Naive thymus-derived CD8-positive, alpha-beta T cell (primary cell): ENCODE measurements at regions not wholly inside any gene's neighbourhood (a gene's known extent, or its start where the extent isn't known, plus 50 kb on each side); places are given as distances from the start of the nearest gene placed in this dataset.

ENCODE experiments used
- ATAC-seq, 2 donors: fragments of 150-1000 bp; cut with Tn5 transposase in 1 of 2; sonication (Bioruptor Pico), chemical (Tn5 transposase) in 1 of 2; 1 replicate in 1 of 2; 2 replicates in 1 of 2; pipeline ENCODE4 v1.10.0; 2021; ENCODE audit warnings: mild to moderate bottlenecking in 2 of 2, moderate library complexity in 2 of 2
- POLR2A ChIA-PET: fragments of 350-600 bp; sonication (Branson Sonifier 250); formaldehyde crosslinking; loops from one replicate; lab custom pipeline; 2021; ENCODE audit warnings: antibody characterized with exemption; lab: Charles Lee
- DNase-seq, 10 donors: peaks; one replicate each; pipeline versions ENCODE4 v3.0.0 to v3.0.0-alpha.2; 2020 to 2022
- H3K27ac Mint-ChIP-seq, 10 donors: one replicate each; pipeline ENCODE4 v1.8.0; 2020 to 2022; ENCODE audit warnings: mild to moderate bottlenecking in 10 of 10, mixed read lengths in 10 of 10, moderate library complexity in 4 of 10, inconsistent platforms in 1 of 10
- H3K27me3 Mint-ChIP-seq, 5 donors: one replicate each; pipeline ENCODE4 v1.8.0; 2021 to 2022; ENCODE audit warnings: mixed read lengths in 5 of 5
- H3K36me3 Mint-ChIP-seq, 3 donors: one replicate each; pipeline ENCODE4 v1.8.0; 2020 to 2022; ENCODE audit warnings: mixed read lengths in 3 of 3, mild to moderate bottlenecking in 2 of 3, inconsistent platforms in 1 of 3
- H3K4me1 Mint-ChIP-seq, 4 donors: one replicate each; pipeline ENCODE4 v1.8.0; 2021 to 2022; ENCODE audit warnings: mixed read lengths in 4 of 4
- H3K4me3 Mint-ChIP-seq, 10 donors: one replicate each; pipeline ENCODE4 v1.8.0; 2020 to 2022; ENCODE audit warnings: mild to moderate bottlenecking in 10 of 10, mixed read lengths in 10 of 10, moderate library complexity in 6 of 10, inconsistent platforms in 1 of 10
- H3K9me3 Mint-ChIP-seq, 9 donors: one replicate each; pipeline ENCODE4 v1.8.0; 2020 to 2022; ENCODE audit warnings: mixed read lengths in 9 of 9, mild to moderate bottlenecking in 3 of 9, inconsistent platforms in 1 of 9, moderate library complexity in 1 of 9

- POLR2A ChIA-PET = no interaction called here
- Mint-ChIP-seq H3K4me1 (no peaks in the 10 kb centered on the region), H3K27ac (no peak overlapping the region), H3K9me3 (peaks cover 0 to 36% (median 6%) of the 10 kb centered on the region in 9 donors), H3K4me3 (no peak overlapping the region), H3K36me3 (no peaks in the 10 kb centered on the region), H3K27me3 (no peaks in the 10 kb centered on the region)
- ATAC-seq (no peak), DNase-seq (no peak)
Observed at GRCh38 chr7:8963722-8964121, 530.3 kb downstream of the NXPH1 start.

DNA sequence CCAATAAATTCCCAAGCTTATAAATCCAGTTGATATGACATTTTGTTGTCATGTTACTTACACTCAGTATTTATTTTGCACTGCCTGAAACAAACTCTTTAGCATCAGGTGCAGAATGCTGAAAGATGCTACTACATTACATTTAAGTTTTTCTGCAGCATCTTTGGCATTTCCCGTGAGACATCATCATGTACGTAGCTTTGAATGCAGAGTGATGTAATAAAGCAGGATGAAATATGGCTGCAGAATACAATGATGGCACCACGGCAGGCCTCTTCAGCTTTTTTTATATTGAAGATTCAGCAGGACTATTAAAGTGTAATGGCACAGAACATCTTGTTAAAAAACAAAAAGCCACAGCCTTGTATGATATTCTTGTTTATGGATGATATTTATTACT, 531.8 kb downstream of the NXPH1 start:
- Mint-ChIP-seq H3K4me1 (no peaks in the 10 kb centered on the region), H3K27ac (no peak overlapping the region), H3K27me3 (no peaks in the 10 kb centered on the region), H3K36me3 (no peaks in the 10 kb centered on the region), H3K9me3 (peaks cover 0 to 36% (median 8%) of the 10 kb centered on the region in 9 donors), H3K4me3 (no peak overlapping the region)
- DNase-seq (no peak), ATAC-seq (no peak)
- POLR2A ChIA-PET = no interaction called here

- Mint-ChIP-seq H3K4me3 (no peak overlapping the region), H3K9me3 (peaks cover 0 to 35% (median 7%) of the 10 kb centered on the region in 9 donors), H3K27me3 (no peaks in the 10 kb centered on the region), H3K27ac (no peak overlapping the region), H3K4me1 (no peaks in the 10 kb centered on the region), H3K36me3 (no peaks in the 10 kb centered on the region)
- POLR2A ChIA-PET = no interaction called here
- DNase-seq = no peak
- no peak for ATAC-seq
Observed at GRCh38 chr7:8973601-8974000, 540.2 kb downstream of the NXPH1 start.

DNA sequence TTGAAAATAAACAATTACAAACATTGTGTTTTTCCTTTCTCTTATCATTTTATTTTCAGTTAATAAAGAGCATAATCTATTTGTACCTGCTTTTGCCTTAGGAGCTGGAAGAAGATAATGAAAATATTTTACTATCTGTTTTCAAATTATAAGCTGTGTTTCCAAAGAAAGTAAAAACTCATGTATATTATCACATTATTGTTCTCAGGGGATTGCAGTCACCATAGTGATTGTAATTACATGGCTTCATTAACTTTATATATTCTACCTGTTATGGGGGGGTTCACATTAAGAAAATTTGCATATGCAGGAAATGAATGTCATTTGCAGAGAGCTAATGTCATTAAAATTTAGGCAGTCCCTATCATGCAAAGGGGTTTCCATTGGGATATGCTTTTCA, 542.3 kb downstream of the NXPH1 start:
- Mint-ChIP-seq H3K4me3 (no peak overlapping the region), H3K27me3 (no peaks in the 10 kb centered on the region), H3K4me1 (no peaks in the 10 kb centered on the region), H3K27ac (no peak overlapping the region), H3K36me3 (no peaks in the 10 kb centered on the region), H3K9me3 (peaks cover 0 to 35% (median 6%) of the 10 kb centered on the region in 9 donors)
- POLR2A ChIA-PET = no interaction called here
- ATAC-seq = no peak
- no peak for DNase-seq

GRCh38 chr7:8982338-8982992, 549.1 kb downstream of the NXPH1 start:
- DNase-seq (no peak), ATAC-seq (no peak)
- no peaks in the 10 kb centered on the region for H3K4me1 Mint-ChIP-seq
- H3K27ac Mint-ChIP-seq = no peak overlapping the region
- POLR2A ChIA-PET = no interaction called here
- H3K36me3 Mint-ChIP-seq = no peaks in the 10 kb centered on the region
- H3K27me3 Mint-ChIP-seq = no peaks in the 10 kb centered on the region
- no peak overlapping the region for H3K4me3 Mint-ChIP-seq
- H3K9me3 Mint-ChIP-seq = peaks cover 0 to 29% (median 9%) of the 10 kb centered on the region in 9 donors

- POLR2A ChIA-PET = no interaction called here
- ATAC-seq = no peak
- H3K4me1 Mint-ChIP-seq = no peaks in the 10 kb centered on the region
- H3K9me3 Mint-ChIP-seq = peaks cover 0 to 17% (median 6%) of the 10 kb centered on the region in 9 donors
- H3K27ac Mint-ChIP-seq = no peak overlapping the region
- H3K4me3 Mint-ChIP-seq = no peak overlapping the region
- H3K36me3 Mint-ChIP-seq = no peaks in the 10 kb centered on the region
- no peaks in the 10 kb centered on the region for H3K27me3 Mint-ChIP-seq
- DNase-seq = no peak
Observed at GRCh38 chr7:8985255-8985654, 551.8 kb downstream of the NXPH1 start.

GRCh38 chr7:8988267-8988666, 554.9 kb downstream of the NXPH1 start:
- no peaks in the 10 kb centered on the region for H3K27me3 Mint-ChIP-seq
- H3K9me3 Mint-ChIP-seq = peaks cover 0 to 9% (median 4%) of the 10 kb centered on the region in 9 donors
- ATAC-seq (no peak), DNase-seq (no peak)
- POLR2A ChIA-PET = no interaction called here
- H3K4me1 Mint-ChIP-seq = no peaks in the 10 kb centered on the region
- H3K36me3 Mint-ChIP-seq = no peaks in the 10 kb centered on the region
- no peak overlapping the region for H3K27ac Mint-ChIP-seq
- H3K4me3 Mint-ChIP-seq = no peak overlapping the region

- POLR2A ChIA-PET = no interaction called here
- Mint-ChIP-seq H3K4me1 (no peaks in the 10 kb centered on the region), H3K36me3 (no peaks in the 10 kb centered on the region), H3K9me3 (peaks cover 0 to 11% (median 3%) of the 10 kb centered on the region in 9 donors), H3K4me3 (no peak overlapping the region), H3K27ac (no peak overlapping the region), H3K27me3 (no peaks in the 10 kb centered on the region)
- ATAC-seq (no peak), DNase-seq (no peak)
Observed at GRCh38 chr7:8991159-8991558, 557.8 kb downstream of the NXPH1 start.

GRCh38 chr7:8998762-8999161, 565.4 kb downstream of the NXPH1 start:
- ATAC-seq (no peak), DNase-seq (no peak)
- Mint-ChIP-seq H3K9me3 (peaks cover 0 to 15% (median 4%) of the 10 kb centered on the region in 9 donors), H3K4me1 (no peaks in the 10 kb centered on the region), H3K27ac (no peak overlapping the region), H3K27me3 (no peaks in the 10 kb centered on the region), H3K4me3 (no peak overlapping the region), H3K36me3 (no peaks in the 10 kb centered on the region)
- POLR2A ChIA-PET = no interaction called here

DNA sequence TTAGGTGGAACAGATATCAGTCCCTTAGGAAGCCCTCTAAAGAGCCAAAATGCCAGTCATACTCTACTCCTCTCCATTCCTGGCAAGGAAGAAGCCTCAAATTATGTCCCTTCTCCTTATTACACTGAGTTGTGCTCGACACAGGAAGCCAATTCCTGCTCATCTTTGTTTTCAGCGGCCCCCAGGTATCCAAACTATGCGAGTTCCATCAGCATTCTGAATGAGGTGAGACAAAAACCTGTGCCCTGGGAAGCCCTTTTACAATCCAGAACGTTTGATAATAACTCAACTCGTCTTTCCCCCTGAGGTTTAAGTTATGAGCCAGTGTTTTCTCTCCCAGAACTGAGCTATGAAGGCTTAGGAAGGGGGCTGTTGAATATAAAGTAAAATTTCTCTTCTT, 580.5 kb downstream of the NXPH1 start:
- Mint-ChIP-seq H3K27ac (no peak overlapping the region), H3K4me3 (no peak overlapping the region), H3K36me3 (no peaks in the 10 kb centered on the region), H3K4me1 (no peaks in the 10 kb centered on the region), H3K9me3 (peaks cover 0 to 51% (median 12%) of the 10 kb centered on the region in 9 donors), H3K27me3 (no peaks in the 10 kb centered on the region)
- POLR2A ChIA-PET = no interaction called here
- ATAC-seq = no peak
- DNase-seq = no peak

- no peak for ATAC-seq
- H3K4me3 Mint-ChIP-seq = no peak overlapping the region
- H3K27ac Mint-ChIP-seq = no peak overlapping the region
- H3K36me3 Mint-ChIP-seq = no peaks in the 10 kb centered on the region
- H3K9me3 Mint-ChIP-seq = peaks cover 3 to 37% (median 15%) of the 10 kb centered on the region in 9 donors
- DNase-seq = no peak
- POLR2A ChIA-PET = no interaction called here
- H3K4me1 Mint-ChIP-seq = no peaks in the 10 kb centered on the region
- no peaks in the 10 kb centered on the region for H3K27me3 Mint-ChIP-seq
Observed at GRCh38 chr7:9017286-9017685, 583.9 kb downstream of the NXPH1 start.

GRCh38 chr7:9022456-9022855, 589.0 kb downstream of the NXPH1 start:
- Mint-ChIP-seq H3K27me3 (no peaks in the 10 kb centered on the region), H3K27ac (no peak overlapping the region), H3K4me3 (no peak overlapping the region), H3K9me3 (peaks cover 3 to 26% (median 11%) of the 10 kb centered on the region in 9 donors), H3K36me3 (no peaks in the 10 kb centered on the region), H3K4me1 (no peaks in the 10 kb centered on the region)
- no peak for DNase-seq
- POLR2A ChIA-PET = no interaction called here
- no peak for ATAC-seq

- DNase-seq (no peak), ATAC-seq (no peak)
- no peaks in the 10 kb centered on the region for H3K4me1 Mint-ChIP-seq
- H3K9me3 Mint-ChIP-seq = peaks cover 3 to 19% (median 11%) of the 10 kb centered on the region in 9 donors
- no peak overlapping the region for H3K4me3 Mint-ChIP-seq
- no peaks in the 10 kb centered on the region for H3K27me3 Mint-ChIP-seq
- POLR2A ChIA-PET = no interaction called here
- H3K36me3 Mint-ChIP-seq = no peaks in the 10 kb centered on the region
- H3K27ac Mint-ChIP-seq = no peak overlapping the region
Observed at GRCh38 chr7:9023675-9024294, 590.4 kb downstream of the NXPH1 start.

DNA sequence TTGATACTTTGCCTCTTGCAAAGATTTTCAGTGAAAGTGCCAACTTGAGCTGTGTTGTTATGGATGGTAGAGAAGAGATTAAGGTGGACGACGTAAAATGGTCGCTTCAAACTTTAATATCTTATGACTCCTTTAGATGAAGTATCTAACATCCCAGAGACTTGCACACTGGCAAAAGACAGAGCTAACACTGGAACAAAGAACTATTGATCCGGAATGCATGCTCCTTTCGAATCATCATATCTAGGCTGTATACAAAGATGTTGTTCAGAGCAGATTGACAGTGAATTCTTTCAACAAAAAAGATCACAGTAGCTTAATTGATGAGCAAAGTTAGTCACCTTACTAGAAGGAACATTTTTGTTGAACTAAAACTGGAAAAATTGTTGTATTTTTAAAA, 592.7 kb downstream of the NXPH1 start:
- ATAC-seq = no peak
- H3K27ac Mint-ChIP-seq = no peak overlapping the region
- no peaks in the 10 kb centered on the region for H3K27me3 Mint-ChIP-seq
- H3K36me3 Mint-ChIP-seq = no peaks in the 10 kb centered on the region
- POLR2A ChIA-PET = no interaction called here
- H3K4me3 Mint-ChIP-seq = no peak overlapping the region
- no peak for DNase-seq
- no peaks in the 10 kb centered on the region for H3K4me1 Mint-ChIP-seq
- H3K9me3 Mint-ChIP-seq = peaks cover 2 to 18% (median 5%) of the 10 kb centered on the region in 9 donors
